IMR-90 (cell line): ENCODE measurements at regions not wholly inside any gene's neighbourhood (a gene's known extent, or its start where the extent isn't known, plus 50 kb on each side); places are given as distances from the start of the nearest gene placed in this dataset.
"Not testable (repeated sequence)": the region's sequence is repeated elsewhere in the genome, so short reads cannot be mapped to it uniquely, and the experiment has no call there.

Source experiments
- MXI1 ChIP-seq: IDR thresholded peaks from 2 replicates; pipeline ENCODE4 v1.6.1; 2012; ENCODE audit warnings: low read depth, mild to moderate bottlenecking, low read length, moderate library complexity, borderline replicate concordance
- TF ChIP-seq, protein P1 (sequence below): conservative IDR thresholded peaks from 2 replicates; pipeline ENCODE4 v1.5.1; 2012; ENCODE audit warnings: mild to moderate bottlenecking, low read depth, low read length, improper control_type of control experiment

GRCh38 chr14:105981517-105982302 is 455.3 kb downstream of the TMEM121 start:
- TF ChIP-seq, protein P1, sequence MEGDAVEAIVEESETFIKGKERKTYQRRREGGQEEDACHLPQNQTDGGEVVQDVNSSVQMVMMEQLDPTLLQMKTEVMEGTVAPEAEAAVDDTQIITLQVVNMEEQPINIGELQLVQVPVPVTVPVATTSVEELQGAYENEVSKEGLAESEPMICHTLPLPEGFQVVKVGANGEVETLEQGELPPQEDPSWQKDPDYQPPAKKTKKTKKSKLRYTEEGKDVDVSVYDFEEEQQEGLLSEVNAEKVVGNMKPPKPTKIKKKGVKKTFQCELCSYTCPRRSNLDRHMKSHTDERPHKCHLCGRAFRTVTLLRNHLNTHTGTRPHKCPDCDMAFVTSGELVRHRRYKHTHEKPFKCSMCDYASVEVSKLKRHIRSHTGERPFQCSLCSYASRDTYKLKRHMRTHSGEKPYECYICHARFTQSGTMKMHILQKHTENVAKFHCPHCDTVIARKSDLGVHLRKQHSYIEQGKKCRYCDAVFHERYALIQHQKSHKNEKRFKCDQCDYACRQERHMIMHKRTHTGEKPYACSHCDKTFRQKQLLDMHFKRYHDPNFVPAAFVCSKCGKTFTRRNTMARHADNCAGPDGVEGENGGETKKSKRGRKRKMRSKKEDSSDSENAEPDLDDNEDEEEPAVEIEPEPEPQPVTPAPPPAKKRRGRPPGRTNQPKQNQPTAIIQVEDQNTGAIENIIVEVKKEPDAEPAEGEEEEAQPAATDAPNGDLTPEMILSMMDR: not testable (repeated sequence)
- not testable (repeated sequence) for TF ChIP-seq MXI1
